T-helper 2 cell treated with Interferon-gamma antibody and Interleukin-4, amounts not matched to agents 5 μg/mL and 100 μg/mL, for 36 hours (primary cell): ENCODE measurements at regions not wholly inside any gene's neighbourhood (a gene's known extent, or its start where the extent isn't known, plus 50 kb on each side); places are given as distances from the start of the nearest gene placed in this dataset.
"Not testable (repeated sequence)": the region's sequence is repeated elsewhere in the genome, so short reads cannot be mapped to it uniquely, and the experiment has no call there.

Experiments
- DNase-seq: peaks from one replicate; pipeline ENCODE4 v3.0.0; 2021; ENCODE audit warnings: low spot score
- H3K27ac Mint-ChIP-seq: one replicate; pipeline ENCODE4 v1.8.0; 2021; ENCODE audit warnings: mild to moderate bottlenecking, mixed read lengths
- H3K27me3 Mint-ChIP-seq: one replicate; pipeline ENCODE4 v1.8.0; 2021; ENCODE audit warnings: low read depth, mixed read lengths
- H3K36me3 Mint-ChIP-seq: one replicate; pipeline ENCODE4 v1.8.0; 2021; ENCODE audit warnings: low read depth, mixed read lengths
- H3K4me1 Mint-ChIP-seq: one replicate; pipeline ENCODE4 v1.8.0; 2021; ENCODE audit warnings: low read depth, mixed read lengths
- H3K4me3 Mint-ChIP-seq: one replicate; pipeline ENCODE4 v1.8.0; 2022; ENCODE audit warnings: mild to moderate bottlenecking, moderate library complexity, mixed read lengths
- H3K9me3 Mint-ChIP-seq: one replicate; pipeline ENCODE4 v1.8.0; 2021; ENCODE audit warnings: mixed read lengths

DNA sequence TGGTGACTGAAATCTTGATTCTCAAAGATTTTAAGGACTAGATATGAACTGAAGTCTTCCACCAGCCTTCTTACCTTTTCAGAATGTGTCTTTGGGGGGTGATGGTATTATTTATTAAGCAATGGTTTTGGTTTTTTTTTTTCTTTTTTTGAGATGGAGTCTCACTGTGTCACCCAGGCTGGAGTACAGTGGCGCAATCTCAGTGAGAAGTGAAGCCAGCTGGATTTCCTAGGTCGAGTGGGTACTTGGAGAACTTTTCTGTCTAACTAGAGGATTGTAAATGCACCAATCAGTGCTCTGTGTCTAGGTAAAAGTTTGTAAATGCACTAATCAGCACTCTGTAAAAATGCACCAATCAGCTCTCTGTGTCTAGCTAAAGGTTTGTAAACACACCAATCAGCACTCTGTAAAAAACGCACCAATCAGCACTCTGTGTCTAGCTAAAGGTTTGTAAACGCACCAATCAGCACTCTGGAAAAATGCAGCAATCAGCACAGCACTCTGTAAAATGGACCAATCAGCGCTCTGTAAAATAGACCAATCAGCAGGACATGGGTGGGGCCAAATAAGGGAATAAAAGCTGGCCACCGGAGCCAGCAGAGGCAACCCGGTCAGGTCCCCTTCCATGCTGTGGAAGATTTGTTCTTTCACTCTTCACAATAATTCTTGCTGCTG is 97.1 kb downstream of the COPRS start:
- H3K27ac Mint-ChIP-seq, H3K9me3 Mint-ChIP-seq, H3K4me1 Mint-ChIP-seq, H3K36me3 Mint-ChIP-seq, DNase-seq, H3K4me3 Mint-ChIP-seq: not testable (repeated sequence)
- peaks cover 22% of the 10 kb centered on the region for H3K27me3 Mint-ChIP-seq

DNA sequence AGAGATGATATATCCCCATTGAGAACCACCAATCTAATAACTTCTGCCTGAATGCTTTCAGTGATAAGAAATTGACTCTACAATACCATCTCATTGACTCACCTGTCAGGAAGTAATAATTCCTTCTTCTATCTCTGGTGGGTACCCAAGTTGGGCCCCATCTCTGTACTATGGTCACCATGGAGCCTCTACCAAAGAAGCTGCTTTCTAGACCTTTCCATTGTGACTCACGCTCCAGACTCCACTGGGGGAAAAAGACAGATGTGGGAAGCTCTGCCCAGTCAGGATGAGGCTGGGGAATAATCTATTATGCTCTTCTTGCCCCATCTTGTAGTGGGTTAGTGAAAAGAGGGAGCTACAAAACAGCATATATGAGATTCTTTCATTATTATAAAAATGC is 100.4 kb downstream of the COPRS start:
- Mint-ChIP-seq H3K4me3 (no peak overlapping the region), H3K27ac (no peak overlapping the region), H3K4me1 (no peaks in the 10 kb centered on the region), H3K27me3 (peaks cover 25% of the 10 kb centered on the region), H3K9me3 (no peaks in the 10 kb centered on the region), H3K36me3 (no peaks in the 10 kb centered on the region)
- DNase-seq: no peak

DNA sequence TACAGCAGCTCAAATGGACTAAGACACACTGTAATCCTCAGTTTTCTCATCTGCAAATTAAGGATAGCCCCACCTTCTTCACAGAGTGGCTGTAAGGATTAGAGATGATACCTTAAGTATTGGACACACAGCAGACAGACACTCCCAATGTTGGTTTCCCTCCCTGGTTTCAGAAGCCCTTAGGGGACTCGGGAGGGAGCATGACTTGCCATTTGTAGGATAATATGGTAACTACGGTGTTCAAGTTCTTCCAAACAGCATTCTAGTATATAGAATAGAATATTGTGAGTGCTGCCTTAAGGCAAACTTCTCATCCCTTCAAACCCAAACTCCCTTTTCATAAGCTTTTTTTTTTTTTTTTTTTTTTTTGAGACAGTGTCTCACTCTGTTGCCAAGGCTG is 101.9 kb downstream of the COPRS start:
- no peak for DNase-seq
- H3K36me3 Mint-ChIP-seq: no peaks in the 10 kb centered on the region
- no peaks in the 10 kb centered on the region for H3K4me1 Mint-ChIP-seq
- H3K27me3 Mint-ChIP-seq: peaks cover 18% of the 10 kb centered on the region
- H3K27ac Mint-ChIP-seq: no peak overlapping the region
- no peak overlapping the region for H3K4me3 Mint-ChIP-seq
- H3K9me3 Mint-ChIP-seq: no peaks in the 10 kb centered on the region

DNA sequence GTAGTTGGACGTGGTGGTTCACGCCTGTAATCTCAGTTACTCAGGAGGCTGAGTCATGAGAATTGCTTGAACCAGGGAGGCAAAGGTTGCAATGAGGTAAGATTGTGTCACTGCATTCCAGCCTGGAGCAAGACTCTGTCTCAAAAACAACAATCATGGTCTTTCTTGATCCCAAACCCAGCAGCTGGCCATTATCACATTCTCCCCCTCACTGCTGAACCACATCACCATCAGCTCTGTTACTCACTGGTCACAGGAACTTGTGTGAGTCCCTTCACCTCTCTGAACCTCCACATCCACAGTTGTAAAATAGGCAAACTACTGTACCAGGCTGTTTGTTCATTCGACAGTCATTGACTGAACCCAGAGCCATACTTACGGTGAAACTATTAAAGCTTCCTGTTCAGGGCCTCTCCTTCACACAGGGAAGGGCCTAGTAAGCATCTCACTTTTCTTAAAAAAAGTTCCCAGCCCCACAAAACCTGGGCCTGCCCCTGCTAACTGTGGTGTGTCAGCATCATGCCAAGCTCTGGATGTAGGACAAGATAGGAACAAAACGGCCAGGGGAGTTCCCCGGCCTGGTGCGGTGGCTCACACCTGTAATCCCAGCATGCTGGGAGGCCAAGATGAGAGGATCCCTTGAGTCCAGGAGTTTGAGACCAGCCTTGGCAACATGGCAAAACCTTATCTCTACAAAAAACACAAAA is 104.7 kb downstream of the COPRS start:
- Mint-ChIP-seq H3K27me3 (peaks cover 14% of the 10 kb centered on the region), H3K9me3 (no peaks in the 10 kb centered on the region), H3K4me1 (no peaks in the 10 kb centered on the region), H3K4me3 (no peak overlapping the region), H3K36me3 (no peaks in the 10 kb centered on the region), H3K27ac (no peak overlapping the region)
- no peak for DNase-seq

DNA sequence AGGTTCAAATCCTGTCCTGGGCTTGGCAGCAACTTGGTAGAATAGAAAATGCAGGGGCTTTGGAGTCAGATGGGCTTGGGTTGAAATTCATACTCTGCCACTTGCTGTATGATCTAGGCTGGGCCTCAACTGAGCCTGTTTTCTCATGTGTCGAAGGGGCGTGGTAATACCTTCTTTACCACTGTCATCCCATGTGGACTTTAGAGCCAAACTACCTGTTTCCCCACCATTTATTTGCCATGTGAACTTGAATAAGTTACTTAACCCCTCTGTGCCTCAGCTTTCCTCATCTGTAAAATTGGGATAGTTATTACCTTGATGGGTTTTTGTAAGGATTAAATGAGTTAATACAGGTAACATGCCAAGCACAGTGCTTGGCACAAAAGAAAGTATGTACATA is 106.0 kb downstream of the COPRS start:
- peaks cover 7% of the 10 kb centered on the region for H3K27me3 Mint-ChIP-seq
- no peaks in the 10 kb centered on the region for H3K36me3 Mint-ChIP-seq
- no peak overlapping the region for H3K27ac Mint-ChIP-seq
- no peak for DNase-seq
- H3K9me3 Mint-ChIP-seq: no peaks in the 10 kb centered on the region
- no peak overlapping the region for H3K4me3 Mint-ChIP-seq
- H3K4me1 Mint-ChIP-seq: no peaks in the 10 kb centered on the region

DNA sequence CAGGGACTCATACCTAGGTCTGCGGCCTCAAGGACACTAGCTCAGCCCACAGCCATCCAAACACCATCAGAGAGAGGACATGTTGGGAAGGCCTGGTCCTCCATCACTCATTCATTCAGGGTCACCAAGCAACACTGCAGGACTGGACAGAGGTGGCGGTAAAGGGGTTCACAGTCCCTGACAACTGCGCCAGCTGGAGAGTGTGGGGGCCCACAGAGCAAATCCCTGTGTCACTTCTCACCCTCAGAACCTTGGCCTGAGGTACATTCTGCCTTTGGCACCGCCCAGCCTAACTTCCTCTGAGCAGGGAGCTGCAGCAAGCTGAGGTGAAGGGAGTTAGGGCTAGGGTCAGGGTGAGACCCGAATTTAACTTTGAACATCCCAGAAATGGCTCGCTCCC is 106.5 kb downstream of the COPRS start:
- Mint-ChIP-seq H3K4me3 (no peak overlapping the region), H3K36me3 (no peaks in the 10 kb centered on the region), H3K27me3 (peaks cover 10% of the 10 kb centered on the region), H3K4me1 (no peaks in the 10 kb centered on the region), H3K9me3 (no peaks in the 10 kb centered on the region), H3K27ac (no peak overlapping the region)
- no peak for DNase-seq

DNA sequence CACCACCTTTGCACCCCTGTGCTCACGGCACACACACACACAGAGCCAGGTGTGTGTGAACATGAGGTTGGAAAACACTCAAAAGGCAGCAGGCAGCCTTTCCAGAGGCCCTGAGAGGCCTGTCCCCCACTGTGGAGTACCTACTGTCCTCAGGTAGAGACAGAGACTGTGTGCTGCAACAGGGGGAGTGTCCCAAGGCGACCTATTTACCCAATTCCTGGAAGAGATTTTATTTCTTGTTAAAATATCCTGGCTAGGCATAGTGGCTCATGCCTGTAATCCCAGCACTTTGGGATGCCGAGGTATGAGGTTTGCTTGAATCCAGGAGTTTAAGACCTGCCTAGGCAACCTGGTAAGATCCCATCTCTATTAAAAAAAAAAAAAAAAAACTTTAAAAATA is 108.5 kb downstream of the COPRS start:
- Mint-ChIP-seq H3K4me3 (no peak overlapping the region), H3K27ac (no peak overlapping the region), H3K4me1 (no peaks in the 10 kb centered on the region), H3K9me3 (no peaks in the 10 kb centered on the region), H3K36me3 (no peaks in the 10 kb centered on the region), H3K27me3 (peaks cover 9% of the 10 kb centered on the region)
- DNase-seq: no peak

DNA sequence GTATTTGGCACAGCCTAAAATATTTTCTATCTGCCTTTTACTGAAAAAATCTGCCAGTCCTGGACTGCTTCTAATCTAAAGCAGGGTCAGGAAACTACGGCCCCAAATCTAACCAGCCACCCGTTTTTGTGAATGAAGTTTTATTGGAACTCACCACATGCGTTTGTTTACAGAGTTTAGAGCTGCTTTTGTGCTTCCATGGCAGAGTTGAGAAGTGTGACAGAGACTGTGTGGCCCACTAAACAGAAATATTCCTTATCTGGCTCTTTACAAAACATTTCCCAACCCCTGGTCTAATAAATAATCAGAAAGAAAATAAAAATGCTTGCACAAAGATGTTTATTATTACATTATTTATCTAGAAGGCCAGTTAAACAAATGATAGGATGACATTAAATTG is 110.2 kb downstream of the COPRS start:
- no peak for DNase-seq
- H3K9me3 Mint-ChIP-seq: no peaks in the 10 kb centered on the region
- no peaks in the 10 kb centered on the region for H3K4me1 Mint-ChIP-seq
- H3K27me3 Mint-ChIP-seq: peaks cover 16% of the 10 kb centered on the region
- H3K4me3 Mint-ChIP-seq: no peak overlapping the region
- H3K36me3 Mint-ChIP-seq: no peaks in the 10 kb centered on the region
- no peak overlapping the region for H3K27ac Mint-ChIP-seq

DNA sequence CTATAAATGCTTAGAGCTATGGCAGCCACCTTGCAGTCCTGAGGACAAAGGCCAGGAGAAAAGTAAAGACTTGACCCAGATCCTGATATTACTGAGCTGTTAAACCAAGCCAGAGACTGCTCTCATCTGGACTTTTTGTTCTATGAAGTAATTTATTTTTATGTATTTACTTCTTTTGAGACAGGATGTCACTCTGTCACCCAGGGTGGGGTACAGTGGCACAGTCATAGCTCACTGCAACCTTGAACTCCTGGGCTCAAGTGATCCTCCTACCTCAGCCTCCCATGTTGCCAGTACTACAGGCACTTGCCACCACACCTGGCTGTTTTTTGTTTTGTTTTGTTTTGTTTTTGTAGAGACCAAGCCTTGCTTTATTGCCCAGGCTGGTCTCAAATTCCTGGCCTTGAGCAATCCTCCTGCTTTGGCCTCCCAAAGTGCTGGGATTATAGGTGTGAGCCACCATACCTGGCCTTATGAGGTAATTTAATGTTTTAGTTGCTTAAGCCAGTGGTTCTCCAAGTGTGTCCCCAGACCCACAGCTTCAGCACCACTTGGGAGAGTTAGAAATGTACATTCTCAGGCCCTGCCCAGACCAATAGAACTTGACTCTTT is 112.1 kb downstream of the COPRS start:
- peaks cover 29% of the 10 kb centered on the region for H3K27me3 Mint-ChIP-seq
- H3K4me3 Mint-ChIP-seq: no peak overlapping the region
- H3K27ac Mint-ChIP-seq: no peak overlapping the region
- no peak for DNase-seq
- H3K9me3 Mint-ChIP-seq: no peaks in the 10 kb centered on the region
- H3K4me1 Mint-ChIP-seq: no peaks in the 10 kb centered on the region
- no peaks in the 10 kb centered on the region for H3K36me3 Mint-ChIP-seq

DNA sequence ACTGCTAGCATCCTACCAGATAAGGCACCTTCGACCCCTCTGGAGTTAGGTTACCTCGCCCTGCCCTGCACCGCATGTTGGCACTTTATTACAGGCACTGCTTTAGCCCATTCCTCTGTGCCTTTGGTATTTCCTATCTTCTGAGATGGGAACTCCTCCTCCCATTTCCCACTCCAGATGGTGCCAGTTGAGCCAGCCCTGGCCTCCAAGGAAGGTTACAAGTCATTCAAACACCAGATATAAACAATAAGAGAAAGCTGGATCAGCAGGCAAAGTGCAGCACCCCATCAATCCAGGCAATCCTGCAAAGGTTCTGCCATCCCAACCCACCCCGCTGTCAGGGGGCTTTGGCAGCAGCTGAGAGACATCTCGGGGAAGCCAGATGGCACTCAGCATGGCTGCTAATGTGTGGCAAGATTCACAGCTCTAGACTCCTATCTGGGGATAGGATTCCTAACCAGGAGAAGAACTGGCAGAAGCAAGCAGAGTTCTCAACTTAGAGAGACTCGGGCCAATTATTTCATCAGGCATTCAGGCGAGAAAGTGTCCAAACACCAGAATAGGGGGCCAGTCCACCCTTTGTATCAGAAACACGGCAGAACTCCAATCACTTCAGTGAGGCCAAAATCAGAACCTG is 113.0 kb downstream of the COPRS start:
- H3K4me1 Mint-ChIP-seq: no peaks in the 10 kb centered on the region
- no peaks in the 10 kb centered on the region for H3K36me3 Mint-ChIP-seq
- H3K27ac Mint-ChIP-seq: no peak overlapping the region
- H3K27me3 Mint-ChIP-seq: peaks cover 32% of the 10 kb centered on the region
- no peak overlapping the region for H3K4me3 Mint-ChIP-seq
- DNase-seq: no peak
- H3K9me3 Mint-ChIP-seq: no peaks in the 10 kb centered on the region

DNA sequence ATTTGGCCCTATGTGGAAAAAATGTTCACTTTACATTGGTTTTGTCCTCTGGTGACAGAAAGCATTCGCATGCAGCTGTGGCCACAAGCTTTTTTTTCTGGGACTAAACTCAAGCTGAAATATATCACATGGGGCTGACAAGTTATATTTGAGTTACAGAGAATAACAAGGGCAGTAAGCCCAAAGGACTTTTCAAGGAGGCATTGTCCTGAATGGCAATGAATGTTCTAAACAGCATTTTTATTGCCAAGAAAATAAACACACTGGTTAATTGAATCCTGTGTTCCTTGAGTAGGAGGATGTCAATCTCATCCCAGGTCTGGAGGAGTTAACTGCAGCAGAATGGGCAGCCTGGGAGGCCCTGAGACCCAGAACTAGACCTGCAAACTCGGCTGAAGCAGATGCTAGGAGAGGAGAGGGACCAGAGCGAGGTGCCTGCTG is 114.5 kb downstream of the COPRS start:
- H3K4me3 Mint-ChIP-seq: no peak overlapping the region
- peaks cover 37% of the 10 kb centered on the region for H3K27me3 Mint-ChIP-seq
- no peaks in the 10 kb centered on the region for H3K36me3 Mint-ChIP-seq
- no peaks in the 10 kb centered on the region for H3K9me3 Mint-ChIP-seq
- no peak for DNase-seq
- H3K4me1 Mint-ChIP-seq: no peaks in the 10 kb centered on the region
- no peak overlapping the region for H3K27ac Mint-ChIP-seq

DNA sequence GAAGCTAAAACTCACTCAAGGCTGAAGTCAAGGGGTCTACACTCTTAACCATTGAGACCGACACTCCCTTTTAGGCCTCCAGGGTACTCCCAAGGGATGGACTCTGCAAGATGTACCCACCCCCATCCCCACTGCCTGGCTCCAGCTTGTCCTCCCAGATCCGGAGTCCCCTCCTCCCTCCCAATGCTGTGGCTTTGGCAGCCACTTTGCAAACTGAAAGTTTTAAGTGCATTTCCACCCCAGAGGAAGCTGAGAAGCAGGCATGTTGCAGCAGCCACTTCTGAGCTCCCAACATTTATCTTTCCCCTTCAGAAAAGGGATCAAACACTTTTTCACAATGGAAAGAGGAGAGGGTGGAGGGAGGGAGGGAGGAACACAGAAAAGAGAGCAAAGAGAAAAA is 115.2 kb downstream of the COPRS start:
- no peaks in the 10 kb centered on the region for H3K36me3 Mint-ChIP-seq
- H3K27me3 Mint-ChIP-seq: peaks cover 41% of the 10 kb centered on the region
- H3K27ac Mint-ChIP-seq: no peak overlapping the region
- H3K4me1 Mint-ChIP-seq: no peaks in the 10 kb centered on the region
- no peak overlapping the region for H3K4me3 Mint-ChIP-seq
- no peaks in the 10 kb centered on the region for H3K9me3 Mint-ChIP-seq
- DNase-seq: no peak

DNA sequence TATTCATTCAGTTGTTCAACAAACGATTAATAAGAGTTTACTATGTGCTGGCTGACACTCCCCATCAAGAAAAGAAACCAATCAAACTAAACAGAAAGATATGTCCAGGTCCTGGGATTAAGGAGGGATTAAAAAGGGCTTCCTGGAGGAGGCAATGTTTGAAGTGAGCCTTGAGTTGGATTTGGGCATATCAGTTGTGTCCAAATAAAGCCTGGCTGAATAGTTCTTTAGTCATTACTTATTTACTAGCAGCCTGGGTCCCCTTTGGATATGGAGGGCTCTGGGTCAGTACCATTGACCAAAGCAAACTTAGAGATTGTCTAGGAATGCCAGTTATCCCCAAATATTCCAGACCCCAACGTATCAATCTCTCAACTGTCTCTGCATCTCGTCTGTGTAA is 117.7 kb downstream of the COPRS start:
- H3K36me3 Mint-ChIP-seq: no peaks in the 10 kb centered on the region
- no peak for DNase-seq
- H3K27ac Mint-ChIP-seq: no peak overlapping the region
- no peaks in the 10 kb centered on the region for H3K9me3 Mint-ChIP-seq
- H3K27me3 Mint-ChIP-seq: peaks cover 38% of the 10 kb centered on the region
- H3K4me1 Mint-ChIP-seq: no peaks in the 10 kb centered on the region
- no peak overlapping the region for H3K4me3 Mint-ChIP-seq

DNA sequence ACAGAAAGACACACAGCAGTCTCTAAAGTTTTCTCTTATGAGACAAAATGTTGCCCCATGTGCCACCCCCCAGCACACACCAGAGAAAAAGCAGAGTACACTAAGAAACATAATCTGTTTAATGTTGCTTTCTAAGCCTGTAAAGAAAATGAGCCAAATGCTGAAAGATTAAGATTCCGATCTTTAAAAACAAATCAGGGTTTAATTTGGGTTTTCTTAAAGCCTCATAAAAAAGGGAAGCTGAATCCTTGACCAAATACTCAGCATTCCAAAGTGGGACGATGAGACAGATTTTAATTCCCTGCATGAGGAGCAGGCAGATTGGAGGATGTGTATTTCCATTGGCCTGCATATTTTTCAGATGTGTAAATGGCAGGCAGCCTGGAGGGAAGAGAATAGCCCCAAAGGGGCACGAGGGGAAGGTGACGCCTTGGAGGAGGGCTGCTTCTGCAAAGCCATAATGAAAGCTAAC is 118.4 kb downstream of the COPRS start:
- no peak overlapping the region for H3K27ac Mint-ChIP-seq
- no peaks in the 10 kb centered on the region for H3K4me1 Mint-ChIP-seq
- H3K36me3 Mint-ChIP-seq: no peaks in the 10 kb centered on the region
- H3K4me3 Mint-ChIP-seq: no peak overlapping the region
- no peaks in the 10 kb centered on the region for H3K9me3 Mint-ChIP-seq
- H3K27me3 Mint-ChIP-seq: peaks cover 34% of the 10 kb centered on the region
- DNase-seq: no peak
